Spleen (tissue), 11 donors: ENCODE measurements at regions not wholly inside any gene's neighbourhood (a gene's known extent, or its start where the extent isn't known, plus 50 kb on each side); places are given as distances from the start of the nearest gene placed in this dataset.

Experiments used
- DNase-seq: peaks from one replicate; pipeline ENCODE4 v3.0.0-alpha.2; 2020
- H3K27ac ChIP-seq, 8 donors: fragments of 200-600 bp; sonication (generic) in 7 of 8; 1 replicate in 4 of 8; 2 replicates in 4 of 8; pipeline versions ENCODE4 v1.5.0 to v1.8.0; 2016 to 2021; ENCODE audit warnings: inconsistent platforms in 4 of 8, mild to moderate bottlenecking in 4 of 8, moderate library complexity in 1 of 8
- H3K27me3 ChIP-seq, 7 donors: fragments of 200-600 bp; sonication (generic) in 6 of 7; replicated peaks in 1 of 7; 1 replicate in 4 of 7; 2 replicates in 3 of 7; pipeline versions ENCODE4 v1.5.0 to v1.8.0; 2016 to 2021; ENCODE audit warnings: inconsistent platforms in 3 of 7, mild to moderate bottlenecking in 1 of 7
- H3K36me3 ChIP-seq, 6 donors: fragments of 200-600 bp; sonication (generic) in 5 of 6; 1 replicate in 4 of 6; 2 replicates in 2 of 6; pipeline versions ENCODE4 v1.5.0 to v1.8.0; 2016 to 2021; ENCODE audit warnings: inconsistent platforms in 2 of 6
- H3K4me1 ChIP-seq, 6 donors: fragments of 200-600 bp; sonication (generic) in 5 of 6; 1 replicate in 3 of 6; 2 replicates in 3 of 6; pipeline versions ENCODE4 v1.5.0 to v1.8.0; 2016 to 2021; ENCODE audit warnings: inconsistent platforms in 3 of 6
- H3K4me3 ChIP-seq, 8 donors: fragments of 200-600 bp; sonication (generic) in 7 of 8; 1 replicate in 4 of 8; 2 replicates in 4 of 8; pipeline versions ENCODE4 v1.5.0 to v1.8.0; 2016 to 2021; ENCODE audit warnings: inconsistent platforms in 4 of 8, mild to moderate bottlenecking in 4 of 8, moderate library complexity in 2 of 8
- H3K9me3 ChIP-seq, 8 donors: fragments of 200-600 bp; sonication (generic) in 7 of 8; 1 replicate in 4 of 8; 2 replicates in 4 of 8; pipeline versions ENCODE4 v1.5.0 to v1.8.0; 2016 to 2021; ENCODE audit warnings: inconsistent platforms in 4 of 8
- POLR2A ChIP-seq, 3 donors: fragments of 450-650 bp; IDR thresholded peaks; one replicate each; pipeline ENCODE4 v1.5.1; 2017; ENCODE audit warnings: antibody characterized with exemption in 3 of 3, mild to moderate bottlenecking in 1 of 3
- POLR2AphosphoS5 ChIP-seq, 3 donors: sonication (generic); formaldehyde crosslinking; IDR thresholded peaks; one replicate each; pipeline ENCODE4 v1.5.1; 2017; ENCODE audit warnings: antibody characterized with exemption in 3 of 3
- WGBS, 5 donors: extraction: QIAGEN DNeasy Blood & Tissue Kit in 3 of 5; methylation state at CpG; one replicate each; pipeline versions ENCODE4 v1.1.5 to v1.1.7; 2013 to 2018; 5-methylcytosine and 5-hydroxymethylcytosine counted together
- intact Hi-C: fragments of 100-400 bp; cut with DNase I; formaldehyde crosslinking; loops from one replicate; pipeline ENCODE4 v1.15.0; 2023; ENCODE audit warnings: low total_unique reads
- TF ChIP-seq, protein P1 (sequence below), 11 experiments: fragments of 200-600 bp in 7 of 11; fragments of 450-650 bp in 4 of 11; sonication (generic) in 4 of 11; IDR thresholded peaks in 8 of 11; conservative IDR thresholded peaks in 3 of 11; 1 replicate in 7 of 11; 2 replicates in 4 of 11; pipeline versions ENCODE4 v1.4.0 to v1.8.0; 2016 to 2021; ENCODE audit warnings: antibody characterized with exemption in 11 of 11, inconsistent platforms in 4 of 11, mild to moderate bottlenecking in 1 of 11
- donor health status: healthy with polysubstance abuse.
- donor health status: DM: no; HTN: no; CAD: no; lungs with moderate emphysema.
- donor health status: DM: no; HTN: no; CAD: no.
- donor health status: Bipolar disorder and iron deficiency.
- donor health status: healthy.
- donor health status: DM: no; HTN: no; CAD: no.
- donor health status: DM: yes; HTN: yes; CAD: no.

DNA sequence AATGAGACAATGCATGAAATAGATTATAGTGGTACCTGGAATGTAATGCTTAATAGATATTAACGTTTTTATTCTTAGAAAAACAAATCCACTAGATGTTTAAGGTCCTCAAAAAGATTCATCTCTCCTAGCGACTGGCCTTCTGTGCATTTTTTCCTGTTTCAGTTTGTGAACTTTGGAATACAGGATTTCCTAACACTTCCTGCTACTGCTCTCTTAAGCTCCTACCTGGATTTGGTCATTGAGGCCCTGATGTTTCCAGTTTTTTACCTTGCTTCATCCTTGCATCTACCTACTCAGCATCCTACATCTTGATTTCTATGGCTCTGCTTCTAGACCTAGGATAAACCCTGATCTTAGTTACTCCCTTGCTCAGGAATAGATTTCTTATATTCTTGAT lies 188.4 kb downstream of the ABCC12 start:
- H3K4me1 ChIP-seq = no peaks in the 10 kb centered on the region
- no peak overlapping the region for H3K4me3 ChIP-seq
- WGBS, 5 donors = 38 to 48% (median 40%) methylated on average over 2 of the region's 2 CpGs
- H3K9me3 ChIP-seq = no peaks in the 10 kb centered on the region
- no peaks in the 10 kb centered on the region for H3K36me3 ChIP-seq
- no peak overlapping the region for H3K27ac ChIP-seq
- intact Hi-C loops = no loop called here
- H3K27me3 ChIP-seq = peaks cover 0 to 4% (median 0%) of the 10 kb centered on the region in 7 donors
- no peak for TF ChIP-seq POLR2A (IDR thresholded peaks at IDR 0.05)
- TF ChIP-seq, protein P1, sequence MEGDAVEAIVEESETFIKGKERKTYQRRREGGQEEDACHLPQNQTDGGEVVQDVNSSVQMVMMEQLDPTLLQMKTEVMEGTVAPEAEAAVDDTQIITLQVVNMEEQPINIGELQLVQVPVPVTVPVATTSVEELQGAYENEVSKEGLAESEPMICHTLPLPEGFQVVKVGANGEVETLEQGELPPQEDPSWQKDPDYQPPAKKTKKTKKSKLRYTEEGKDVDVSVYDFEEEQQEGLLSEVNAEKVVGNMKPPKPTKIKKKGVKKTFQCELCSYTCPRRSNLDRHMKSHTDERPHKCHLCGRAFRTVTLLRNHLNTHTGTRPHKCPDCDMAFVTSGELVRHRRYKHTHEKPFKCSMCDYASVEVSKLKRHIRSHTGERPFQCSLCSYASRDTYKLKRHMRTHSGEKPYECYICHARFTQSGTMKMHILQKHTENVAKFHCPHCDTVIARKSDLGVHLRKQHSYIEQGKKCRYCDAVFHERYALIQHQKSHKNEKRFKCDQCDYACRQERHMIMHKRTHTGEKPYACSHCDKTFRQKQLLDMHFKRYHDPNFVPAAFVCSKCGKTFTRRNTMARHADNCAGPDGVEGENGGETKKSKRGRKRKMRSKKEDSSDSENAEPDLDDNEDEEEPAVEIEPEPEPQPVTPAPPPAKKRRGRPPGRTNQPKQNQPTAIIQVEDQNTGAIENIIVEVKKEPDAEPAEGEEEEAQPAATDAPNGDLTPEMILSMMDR (IDR thresholded peaks at IDR 0.05 in 8 of 11, conservative IDR thresholded peaks at IDR 0.05 in 3 of 11) = no peak
- TF ChIP-seq POLR2AphosphoS5 (IDR thresholded peaks at IDR 0.05) = no peak
- no peak for DNase-seq

DNA sequence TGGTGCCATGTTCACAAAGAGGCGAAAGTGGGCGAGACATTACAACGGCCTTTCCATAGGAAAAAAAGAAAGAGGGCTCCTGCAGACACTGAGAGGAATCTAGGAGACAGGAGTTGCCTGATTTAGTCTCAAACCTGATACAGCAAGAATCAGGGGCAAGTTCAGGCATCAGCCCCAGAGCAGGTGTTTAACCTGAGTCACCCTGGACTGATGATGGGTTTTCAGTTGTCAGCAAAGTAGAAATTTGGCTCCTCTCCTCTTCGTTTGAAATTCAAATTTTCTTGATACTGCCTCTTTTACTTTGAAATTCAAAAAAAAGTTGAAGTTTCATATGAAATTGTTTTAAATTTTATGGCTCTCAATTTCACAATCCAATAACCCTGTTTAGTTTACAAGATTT lies 189.5 kb downstream of the ABCC12 start:
- intact Hi-C loops = no loop called here
- Histone ChIP-seq H3K27ac (no peak overlapping the region), H3K36me3 (no peaks in the 10 kb centered on the region), H3K4me1 (no peaks in the 10 kb centered on the region), H3K27me3 (peaks cover 0 to 4% (median 0%) of the 10 kb centered on the region in 7 donors), H3K9me3 (no peaks in the 10 kb centered on the region), H3K4me3 (no peak overlapping the region)
- WGBS, 5 donors = 70 to 86% (median 84%) methylated on average over 4 of the region's 4 CpGs
- no peak for TF ChIP-seq POLR2A (IDR thresholded peaks at IDR 0.05)
- no peak for TF ChIP-seq POLR2AphosphoS5 (IDR thresholded peaks at IDR 0.05)
- TF ChIP-seq, protein P1 (IDR thresholded peaks at IDR 0.05 in 8 of 11, conservative IDR thresholded peaks at IDR 0.05 in 3 of 11) = no peak
- no peak for DNase-seq

DNA sequence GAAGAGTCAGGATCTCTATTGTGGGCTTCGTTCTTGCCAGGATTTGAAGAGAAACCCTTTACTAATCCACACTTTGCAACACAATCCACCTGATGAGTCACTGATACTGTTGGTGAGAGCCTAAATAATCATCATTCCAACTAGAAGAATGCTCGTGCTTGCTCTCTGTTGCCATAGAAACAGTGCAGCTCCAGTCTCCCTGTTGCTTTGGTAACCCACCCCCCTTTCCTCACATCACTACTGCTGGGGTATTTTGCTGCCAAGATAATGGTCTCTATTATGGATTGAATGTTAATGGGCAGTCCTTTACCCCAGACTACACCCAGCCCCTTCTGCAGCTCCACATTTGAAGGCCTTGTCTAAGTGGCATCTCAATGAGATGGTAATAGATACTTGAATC lies 190.4 kb downstream of the ABCC12 start:
- WGBS, 5 donors = 37 to 55% (median 42%) methylated on average over 2 of the region's 2 CpGs
- H3K27me3 ChIP-seq = peaks cover 0 to 4% (median 0%) of the 10 kb centered on the region in 7 donors
- no peaks in the 10 kb centered on the region for H3K4me1 ChIP-seq
- no peak for DNase-seq
- intact Hi-C loops = no loop called here
- H3K27ac ChIP-seq = no peak overlapping the region
- no peak overlapping the region for H3K4me3 ChIP-seq
- no peaks in the 10 kb centered on the region for H3K9me3 ChIP-seq
- TF ChIP-seq, protein P1 (IDR thresholded peaks at IDR 0.05 in 8 of 11, conservative IDR thresholded peaks at IDR 0.05 in 3 of 11) = no peak
- no peak for TF ChIP-seq POLR2A (IDR thresholded peaks at IDR 0.05)
- no peak for TF ChIP-seq POLR2AphosphoS5 (IDR thresholded peaks at IDR 0.05)
- H3K36me3 ChIP-seq = no peaks in the 10 kb centered on the region

DNA sequence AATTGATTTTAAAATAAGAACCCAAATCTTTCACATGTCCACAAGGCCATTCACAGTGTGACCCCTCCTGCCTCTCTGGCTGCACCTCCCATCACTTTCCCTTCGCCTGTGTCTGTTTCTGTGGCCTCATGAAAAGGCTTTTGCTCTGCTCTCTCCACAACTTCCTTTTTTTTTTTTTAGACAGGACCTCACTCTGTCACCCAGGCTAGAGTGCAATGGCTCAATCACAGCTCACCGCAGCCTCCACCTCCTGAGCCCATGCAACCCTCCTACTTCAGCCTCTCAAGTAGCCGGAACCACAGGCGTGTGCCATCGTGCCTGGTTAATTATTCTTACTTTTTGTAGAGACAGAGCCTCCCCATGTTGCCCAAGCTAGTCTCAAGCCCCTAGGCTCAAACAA lies 197.1 kb downstream of the ABCC12 start:
- intact Hi-C loops = loop anchor here (10.0 kb wide), 1 partner anchor 64 kb away; no protein-coding TSS in a partner anchor
- Histone ChIP-seq H3K27ac (no peak overlapping the region), H3K36me3 (no peaks in the 10 kb centered on the region), H3K4me3 (no peak overlapping the region), H3K4me1 (no peaks in the 10 kb centered on the region), H3K27me3 (no peaks in the 10 kb centered on the region), H3K9me3 (no peaks in the 10 kb centered on the region)
- no peak for DNase-seq
- TF ChIP-seq POLR2A (IDR thresholded peaks at IDR 0.05) (no peak), POLR2AphosphoS5 (IDR thresholded peaks at IDR 0.05) (no peak)
- TF ChIP-seq, protein P1 (IDR thresholded peaks at IDR 0.05 in 8 of 11, conservative IDR thresholded peaks at IDR 0.05 in 3 of 11) = no peak
- WGBS, 5 donors = 80 to 92% (median 87%) methylated on average over 5 of the region's 5 CpGs
